Coronary artery (tissue), 2 donors: ENCODE measurements at regions not wholly inside any gene's neighbourhood (a gene's known extent, or its start where the extent isn't known, plus 50 kb on each side); places are given as distances from the start of the nearest gene placed in this dataset.
"Not testable (repeated sequence)": the region's sequence is repeated elsewhere in the genome, so short reads cannot be mapped to it uniquely, and the experiment has no call there.

Source experiments
- DNase-seq: peaks from one replicate; pipeline ENCODE4 v3.0.0-alpha.2; 2017; ENCODE audit warnings: low spot score
- H3K27ac ChIP-seq, 2 donors: fragments of 200-600 bp; sonication (generic); one replicate each; pipeline ENCODE4 v1.5.1; 2016 to 2019
- H3K4me3 ChIP-seq: fragments of 200-600 bp; sonication (generic); 2 replicates; pipeline ENCODE4 v1.5.1; 2016; ENCODE audit warnings: mild to moderate bottlenecking, moderate library complexity
- CTCF ChIP-seq: fragments of 200-600 bp; sonication (generic); IDR thresholded peaks from one replicate; pipeline ENCODE4 v1.5.1; 2019; ENCODE audit warnings: antibody characterized with exemption

GRCh38 chr17:26774291-26775218, 519.4 kb upstream of the WSB1 start:
- Histone ChIP-seq H3K27ac (no peak overlapping the region), H3K4me3 (no peak overlapping the region)
- TF ChIP-seq CTCF: no peak
- no peak for DNase-seq

GRCh38 chr17:26775219-26775822, 518.6 kb upstream of the WSB1 start:
- Histone ChIP-seq H3K27ac (no peak overlapping the region), H3K4me3 (no peak overlapping the region)
- DNase-seq: no peak
- TF ChIP-seq CTCF: no peak

GRCh38 chr17:26780187-26780814, 513.6 kb upstream of the WSB1 start:
- H3K4me3 ChIP-seq, H3K27ac ChIP-seq, DNase-seq: not testable (repeated sequence)

GRCh38 chr17:26782153-26782552, 511.8 kb upstream of the WSB1 start:
- no peak for DNase-seq
- no peak overlapping the region for H3K27ac ChIP-seq
- no peak for TF ChIP-seq CTCF
- H3K4me3 ChIP-seq: no peak overlapping the region

GRCh38 chr17:26792486-26792885, 501.4 kb upstream of the WSB1 start:
- H3K4me3 ChIP-seq: no peak overlapping the region
- no peak overlapping the region for H3K27ac ChIP-seq
- DNase-seq: no peak
- no peak for TF ChIP-seq CTCF

GRCh38 chr17:26807024-26807423, 486.9 kb upstream of the WSB1 start:
- no peak for TF ChIP-seq CTCF
- DNase-seq: no peak
- no peak overlapping the region for H3K4me3 ChIP-seq
- H3K27ac ChIP-seq: no peak overlapping the region

- Histone ChIP-seq H3K4me3 (no peak overlapping the region), H3K27ac (no peak overlapping the region)
- TF ChIP-seq CTCF: no peak
- DNase-seq: no peak
Observed at GRCh38 chr17:26809033-26809432, 484.9 kb upstream of the WSB1 start.
